ENCODE measurements at regions not wholly inside any gene's neighbourhood (a gene's known extent, or its start where the extent isn't known, plus 50 kb on each side); places are given as distances from the start of the nearest gene placed in this dataset.

DNA sequence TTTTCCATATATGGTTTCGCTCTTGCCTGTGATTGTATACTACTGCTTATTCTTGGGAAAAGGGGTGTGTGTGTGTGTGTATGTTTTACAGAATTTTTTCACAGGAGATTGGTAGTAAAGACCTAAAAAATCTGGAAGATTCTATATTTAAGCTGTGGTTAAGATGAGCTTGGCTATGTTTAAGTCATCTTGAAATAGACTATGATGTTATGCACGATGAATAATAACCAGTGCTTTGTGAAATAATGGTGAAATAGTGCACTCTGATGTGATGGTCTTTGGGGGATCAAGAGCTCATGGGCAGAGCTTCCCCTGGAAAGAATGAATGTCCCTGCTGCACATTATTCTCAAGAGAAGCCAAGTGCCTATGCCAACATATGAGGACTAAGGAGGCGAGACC lies 301.0 kb downstream of the ACTL7B start:
- peaks cover 8% of the 10 kb centered on the region for H3K27me3 Mint-ChIP-seq (ENCODE audit: low read depth)
- TF ChIP-seq, protein P1, sequence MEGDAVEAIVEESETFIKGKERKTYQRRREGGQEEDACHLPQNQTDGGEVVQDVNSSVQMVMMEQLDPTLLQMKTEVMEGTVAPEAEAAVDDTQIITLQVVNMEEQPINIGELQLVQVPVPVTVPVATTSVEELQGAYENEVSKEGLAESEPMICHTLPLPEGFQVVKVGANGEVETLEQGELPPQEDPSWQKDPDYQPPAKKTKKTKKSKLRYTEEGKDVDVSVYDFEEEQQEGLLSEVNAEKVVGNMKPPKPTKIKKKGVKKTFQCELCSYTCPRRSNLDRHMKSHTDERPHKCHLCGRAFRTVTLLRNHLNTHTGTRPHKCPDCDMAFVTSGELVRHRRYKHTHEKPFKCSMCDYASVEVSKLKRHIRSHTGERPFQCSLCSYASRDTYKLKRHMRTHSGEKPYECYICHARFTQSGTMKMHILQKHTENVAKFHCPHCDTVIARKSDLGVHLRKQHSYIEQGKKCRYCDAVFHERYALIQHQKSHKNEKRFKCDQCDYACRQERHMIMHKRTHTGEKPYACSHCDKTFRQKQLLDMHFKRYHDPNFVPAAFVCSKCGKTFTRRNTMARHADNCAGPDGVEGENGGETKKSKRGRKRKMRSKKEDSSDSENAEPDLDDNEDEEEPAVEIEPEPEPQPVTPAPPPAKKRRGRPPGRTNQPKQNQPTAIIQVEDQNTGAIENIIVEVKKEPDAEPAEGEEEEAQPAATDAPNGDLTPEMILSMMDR (conservative IDR thresholded peaks at IDR 0.05) = no peak
- H3K9me3 Mint-ChIP-seq = no peaks in the 10 kb centered on the region
- no peaks in the 10 kb centered on the region for H3K36me3 Mint-ChIP-seq (ENCODE audit: low read depth)
- H3K4me1 Mint-ChIP-seq = no peaks in the 10 kb centered on the region
- no peak overlapping the region for H3K4me3 Mint-ChIP-seq
- no peak for DNase-seq (ENCODE audit: low read depth, low spot score)
- no peak overlapping the region for H3K27ac Mint-ChIP-seq (ENCODE audit: unreplicated experiment)

DNA sequence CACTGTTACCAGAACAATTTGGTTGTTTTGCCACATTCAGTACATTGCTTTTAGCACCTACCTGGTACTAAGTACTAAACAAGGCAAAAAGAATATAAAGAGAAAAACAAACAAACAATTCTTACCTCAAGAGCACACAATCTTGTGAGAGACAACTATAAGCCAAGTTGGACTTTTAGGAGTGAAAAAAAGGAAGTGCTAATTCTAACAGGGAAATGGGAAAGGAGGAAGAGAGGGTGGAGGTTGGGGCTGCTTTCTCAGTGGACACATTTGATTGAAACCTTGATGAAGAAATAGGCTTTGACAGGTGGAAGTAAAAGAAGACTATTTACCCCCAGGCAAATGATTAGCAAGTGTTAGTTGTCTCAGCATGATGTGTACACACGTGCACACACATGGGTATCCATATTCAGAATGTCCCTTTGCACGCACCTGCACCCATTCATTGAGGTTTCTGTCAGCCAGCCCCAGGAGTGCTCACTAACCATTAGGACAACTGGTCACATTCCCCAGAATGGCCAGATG lies 302.6 kb downstream of the ACTL7B start:
- Mint-ChIP-seq H3K9me3 (no peaks in the 10 kb centered on the region), H3K4me3 (no peak overlapping the region), H3K36me3 (ENCODE audit: low read depth) (no peaks in the 10 kb centered on the region), H3K27ac (ENCODE audit: unreplicated experiment) (no peak overlapping the region), H3K4me1 (no peaks in the 10 kb centered on the region), H3K27me3 (ENCODE audit: low read depth) (peaks cover 5% of the 10 kb centered on the region)
- TF ChIP-seq, protein P1 (conservative IDR thresholded peaks at IDR 0.05) = no peak
- no peak for DNase-seq (ENCODE audit: low read depth, low spot score)

DNA sequence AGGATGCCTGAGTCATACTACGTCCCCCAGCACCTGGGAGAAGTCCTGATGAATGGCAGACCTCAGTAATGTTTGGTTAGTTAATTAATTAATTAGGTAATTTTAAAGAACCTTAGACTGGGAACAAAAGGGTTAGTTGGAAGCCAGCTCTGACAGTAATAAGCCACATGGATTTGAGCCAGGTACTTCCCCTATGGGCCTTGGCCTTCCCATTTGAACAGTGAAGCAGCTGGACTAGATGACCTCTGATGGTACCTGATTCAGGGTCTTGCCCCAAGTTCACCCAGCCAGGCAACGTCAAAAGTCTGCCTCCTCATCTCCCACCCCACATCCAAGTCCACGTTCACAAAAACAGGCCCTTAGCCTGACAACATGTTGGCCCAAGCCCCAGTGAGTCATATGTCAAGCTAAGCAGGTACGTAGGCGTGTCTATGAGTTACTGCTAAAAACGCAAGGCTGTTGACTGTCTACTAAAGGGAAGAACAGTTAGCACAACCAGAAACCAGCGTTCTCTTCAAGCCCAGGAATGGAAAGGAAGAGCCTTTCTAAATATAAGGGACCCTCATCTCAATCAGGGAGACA lies 303.2 kb downstream of the ACTL7B start:
- Mint-ChIP-seq H3K4me3 (no peak overlapping the region), H3K27ac (ENCODE audit: unreplicated experiment) (no peak overlapping the region), H3K4me1 (no peaks in the 10 kb centered on the region), H3K36me3 (ENCODE audit: low read depth) (no peaks in the 10 kb centered on the region), H3K9me3 (no peaks in the 10 kb centered on the region), H3K27me3 (ENCODE audit: low read depth) (no peaks in the 10 kb centered on the region)
- TF ChIP-seq, protein P1 (conservative IDR thresholded peaks at IDR 0.05) = no peak
- DNase-seq (ENCODE audit: low read depth, low spot score) = no peak

DNA sequence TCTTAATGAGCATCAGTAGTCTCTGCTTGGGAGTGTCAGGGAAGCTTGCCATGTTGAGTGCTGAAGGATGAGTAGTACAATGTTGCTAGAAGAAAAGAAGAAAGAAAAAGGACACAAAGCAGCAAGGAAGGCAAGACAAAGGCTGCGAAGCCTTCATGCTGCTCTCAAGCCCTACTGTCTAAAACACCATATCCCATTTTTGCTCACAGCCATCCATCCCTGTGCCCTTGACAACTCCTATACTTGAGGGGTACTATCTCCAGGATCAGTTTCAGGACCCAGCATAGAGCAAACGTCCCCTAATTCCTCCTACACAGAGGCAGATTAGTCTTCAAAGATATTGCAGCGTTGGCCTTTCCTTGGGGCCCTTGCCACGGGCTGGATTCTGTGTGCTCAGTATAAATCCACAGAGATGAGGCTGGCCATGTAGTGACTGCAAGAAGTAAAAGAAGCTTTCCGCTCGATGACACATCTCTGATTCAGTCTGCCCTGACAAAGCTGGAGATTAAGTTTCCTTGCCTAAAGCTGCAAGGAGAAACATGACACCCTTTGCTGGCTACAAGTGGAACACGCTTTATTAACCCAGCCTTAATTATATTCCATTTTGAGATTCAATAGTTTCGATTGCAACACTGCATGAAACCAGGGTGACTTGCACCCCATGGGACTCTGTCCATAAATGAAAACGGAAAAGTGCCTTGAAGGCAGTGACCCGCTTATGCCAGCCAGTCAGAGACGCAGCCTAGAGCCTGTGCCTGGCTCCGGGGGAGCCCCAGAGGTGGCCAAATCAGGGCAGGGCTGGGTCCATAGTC lies 304.6 kb downstream of the ACTL7B start:
- Mint-ChIP-seq H3K36me3 (ENCODE audit: low read depth) (no peaks in the 10 kb centered on the region), H3K4me1 (no peaks in the 10 kb centered on the region), H3K27ac (ENCODE audit: unreplicated experiment) (no peak overlapping the region), H3K9me3 (no peaks in the 10 kb centered on the region), H3K27me3 (ENCODE audit: low read depth) (no peaks in the 10 kb centered on the region), H3K4me3 (no peak overlapping the region)
- DNase-seq (ENCODE audit: low read depth, low spot score) = no peak
- TF ChIP-seq, protein P1 (conservative IDR thresholded peaks at IDR 0.05) = no peak

DNA sequence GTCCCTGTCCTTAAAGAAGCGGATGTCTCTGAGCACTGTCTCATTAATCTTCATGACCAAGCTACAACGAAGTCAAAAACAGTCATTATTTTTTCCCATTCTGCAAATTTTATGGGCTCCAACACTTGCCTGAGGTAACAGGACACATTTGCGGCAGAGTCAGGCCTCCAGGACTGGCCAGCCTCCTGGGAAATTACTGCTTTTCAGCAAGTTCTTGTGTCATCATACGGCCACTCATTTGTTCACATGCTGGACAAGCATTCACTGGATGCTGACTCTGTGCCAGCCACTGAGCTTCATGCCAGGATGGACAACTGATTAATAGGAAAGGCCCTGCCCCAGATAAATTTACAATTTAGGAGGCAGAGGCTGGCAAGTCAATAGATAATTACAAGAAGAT lies 305.7 kb downstream of the ACTL7B start:
- Mint-ChIP-seq H3K36me3 (ENCODE audit: low read depth) (no peaks in the 10 kb centered on the region), H3K9me3 (no peaks in the 10 kb centered on the region), H3K27ac (ENCODE audit: unreplicated experiment) (peak overlapping the region; percentile 29), H3K27me3 (ENCODE audit: low read depth) (no peaks in the 10 kb centered on the region), H3K4me1 (no peaks in the 10 kb centered on the region), H3K4me3 (no peak overlapping the region)
- TF ChIP-seq, protein P1 (conservative IDR thresholded peaks at IDR 0.05) = no peak
- DNase-seq (ENCODE audit: low read depth, low spot score) = no peak

All from neural crest cell (in vitro differentiated cells).